DOHH2 (cell line): ENCODE measurements at regions not wholly inside any gene's neighbourhood (a gene's known extent, or its start where the extent isn't known, plus 50 kb on each side); places are given as distances from the start of the nearest gene placed in this dataset.
A peak's percentile ranks its signal among the peaks of the same experiment; 100 is the strongest.

Source experiments
- H3F3A ChIP-seq: fragments of 200-600 bp; sonication (generic), shearing (Covaris generic); 2 replicates; pipeline ENCODE4 v1.6.0; 2016; ENCODE audit warnings: antibody characterized with exemption, mild to moderate bottlenecking; ENCODE audit not compliant: control insufficient read depth, insufficient read depth
- H3K27ac ChIP-seq: fragments of 200-600 bp; sonication (generic); 2 replicates; pipeline ENCODE4 v1.5.1; 2014; ENCODE audit warnings: low read depth, mild to moderate bottlenecking, low read length, moderate library complexity
- H3K27me3 ChIP-seq: fragments of 200-600 bp; sonication (generic); 2 replicates; pipeline ENCODE4 v1.6.1; 2014; ENCODE audit warnings: mild to moderate bottlenecking, low read length, mixed read lengths; ENCODE audit not compliant: control insufficient read depth
- H3K36me3 ChIP-seq: fragments of 200-600 bp; sonication (generic); 2 replicates; pipeline ENCODE4 v1.6.1; 2014; ENCODE audit warnings: mild to moderate bottlenecking, low read length, moderate library complexity, mixed read lengths; ENCODE audit not compliant: control insufficient read depth
- H3K4me1 ChIP-seq: fragments of 200-600 bp; sonication (generic); 2 replicates; pipeline ENCODE4 v1.6.1; 2014; ENCODE audit warnings: mild to moderate bottlenecking, low read length, mixed read lengths; ENCODE audit not compliant: control insufficient read depth
- H3K4me2 ChIP-seq: fragments of 200-600 bp; sonication (generic); 2 replicates; pipeline ENCODE4 v1.6.0; 2014; ENCODE audit warnings: mild to moderate bottlenecking, low read length, moderate library complexity
- H3K4me3 ChIP-seq: fragments of 200-600 bp; sonication (generic); 2 replicates; pipeline ENCODE4 v1.5.1; 2014; ENCODE audit warnings: mild to moderate bottlenecking, low read length, mixed read lengths
- H3K79me2 ChIP-seq: fragments of 200-600 bp; sonication (generic); 2 replicates; pipeline ENCODE4 v1.6.1; 2014; ENCODE audit warnings: mild to moderate bottlenecking, low read length, mixed read lengths; ENCODE audit not compliant: control insufficient read depth
- H3K9me2 ChIP-seq: fragments of 200-600 bp; sonication (generic); replicated peaks from 2 replicates; pipeline ENCODE4 v1.6.1; 2014; ENCODE audit warnings: mild to moderate bottlenecking, low read length, mixed read lengths; ENCODE audit not compliant: control insufficient read depth
- H3K9me3 ChIP-seq: fragments of 200-600 bp; sonication (generic); 2 replicates; pipeline ENCODE4 v1.6.1; 2014; ENCODE audit warnings: antibody characterized with exemption, low read length, mixed read lengths; ENCODE audit not compliant: control insufficient read depth, insufficient read depth
- H4K20me1 ChIP-seq: fragments of 200-600 bp; sonication (generic); 2 replicates; pipeline ENCODE4 v1.6.0; 2014; ENCODE audit warnings: low read depth, mild to moderate bottlenecking, antibody characterized with exemption, low read length, moderate library complexity; ENCODE audit not compliant: control insufficient read depth, insufficient read depth
- CTCF ChIP-seq: fragments of 200-600 bp; sonication (generic); IDR thresholded peaks from one replicate; pipeline ENCODE4 v1.5.1; 2014; ENCODE audit warnings: antibody characterized with exemption, mild to moderate bottlenecking, low read depth, low read length; ENCODE audit not compliant: poor library complexity, severe bottlenecking
- EZH2phosphoT487 ChIP-seq: fragments of 200-600 bp; sonication (generic); IDR thresholded peaks from 2 replicates; pipeline ENCODE4 v1.6.1; 2017; ENCODE audit warnings: borderline replicate concordance, mild to moderate bottlenecking, antibody characterized with exemption, low read length, moderate library complexity, mixed read lengths

- H3F3A ChIP-seq, result peaks cover 16% of the 10 kb centered on the region
- no peaks in the 10 kb centered on the region; the same call in 1 of the 2 replicates for H3K36me3 ChIP-seq
- no peaks in the 10 kb centered on the region for H3K9me2 ChIP-seq
- no peaks in the 10 kb centered on the region for H3K27me3 ChIP-seq
- peak overlapping the region; percentile 4 for H3K4me3 ChIP-seq
- no peaks in the 10 kb centered on the region for H3K79me2 ChIP-seq
- H3K27ac ChIP-seq, result no peak overlapping the region
- H3K4me2 ChIP-seq, result peak overlapping the region; percentile 38
- peaks cover 50% of the 10 kb centered on the region for H3K4me1 ChIP-seq
- H4K20me1 ChIP-seq, result no peaks in the 10 kb centered on the region
- H3K9me3 ChIP-seq, result peaks cover 11% of the 10 kb centered on the region
- TF ChIP-seq CTCF, result no peak
- no peak for TF ChIP-seq EZH2phosphoT487
These were observed 56.7 kb upstream of the RNF7 start for GRCh38 chr3:141681390-141681780.

GRCh38 chr3:141682007-141682406, 56.1 kb upstream of the RNF7 start:
- no peak for TF ChIP-seq EZH2phosphoT487
- TF ChIP-seq CTCF, result no peak
- Histone ChIP-seq H3K27me3 (no peaks in the 10 kb centered on the region), H3K79me2 (no peaks in the 10 kb centered on the region), H3K4me3 (peak overlapping the region; percentile 27; the same call in 1 of the 2 replicates), H3K4me2 (peak overlapping the region; percentile 38), H3K36me3 (no peaks in the 10 kb centered on the region; the same call in 1 of the 2 replicates), H3F3A (peaks cover 16% of the 10 kb centered on the region), H4K20me1 (no peaks in the 10 kb centered on the region), H3K27ac (no peak overlapping the region), H3K9me3 (peaks cover 7% of the 10 kb centered on the region), H3K4me1 (peaks cover 50% of the 10 kb centered on the region), H3K9me2 (no peaks in the 10 kb centered on the region)

GRCh38 chr3:141682921-141683320, 55.2 kb upstream of the RNF7 start:
- Histone ChIP-seq H3K9me3 (peaks cover 7% of the 10 kb centered on the region), H3F3A (peaks cover 16% of the 10 kb centered on the region), H3K9me2 (no peaks in the 10 kb centered on the region), H3K79me2 (no peaks in the 10 kb centered on the region), H3K4me3 (no peak overlapping the region), H3K4me1 (peaks cover 46% of the 10 kb centered on the region), H3K27ac (no peak overlapping the region), H3K4me2 (no peak overlapping the region), H4K20me1 (no peaks in the 10 kb centered on the region), H3K27me3 (no peaks in the 10 kb centered on the region), H3K36me3 (no peaks in the 10 kb centered on the region; the same call in 1 of the 2 replicates)
- TF ChIP-seq EZH2phosphoT487 (no peak), CTCF (no peak)
